ENCODE measurements at regions not wholly inside any gene's neighbourhood (a gene's known extent, or its start where the extent isn't known, plus 50 kb on each side); places are given as distances from the start of the nearest gene placed in this dataset.

GRCh38 chr2:10507106-10507505 lies 59.0 kb upstream of the ODC1 start:
- no peak for TF ChIP-seq CTCF (conservative IDR thresholded peaks at IDR 0.05; ENCODE audit: low read length)
- TF ChIP-seq EZH2phosphoT487 (IDR thresholded peaks at IDR 0.05; ENCODE audit: borderline replicate concordance, low read depth, low read length): no peak

Measured in OCI-LY7 (cell line).